SK-N-SH (cell line): ENCODE measurements at regions not wholly inside any gene's neighbourhood (a gene's known extent, or its start where the extent isn't known, plus 50 kb on each side); places are given as distances from the start of the nearest gene placed in this dataset.

Experiments
- CTCF ChIA-PET: fragments of 300-600, 350-600 bp; formaldehyde crosslinking; extraction: SDS; loops from one replicate; lab custom pipeline; 2021; lab: Yijun Ruan, JAX
- POLR2A ChIA-PET: fragments of 350-600 bp; sonication (Branson Sonifier 250); formaldehyde crosslinking; extraction: SDS; loops from one replicate; lab custom pipeline; 2020; ENCODE audit warnings: antibody characterized with exemption, inconsistent platforms; lab: Yijun Ruan, JAX
- DNase-seq: peaks from one replicate; pipeline ENCODE4 v3.0.0; 2012
- H2AFZ ChIP-seq: fragments of 200-600 bp; sonication (generic); 2 replicates; pipeline ENCODE4 v1.8.1; 2016; ENCODE audit warnings: antibody characterized with exemption, mild to moderate bottlenecking, low read depth
- H3F3A ChIP-seq: fragments of 200-600 bp; sonication (generic); replicated peaks from 2 replicates; pipeline ENCODE3; 2016; ENCODE audit warnings: antibody characterized with exemption, mild to moderate bottlenecking; ENCODE audit not compliant: insufficient read depth
- H3K27ac ChIP-seq, 2 experiments: fragments of 200-500 bp in 1 of 2; fragments of 200-600 bp in 1 of 2; sonication (Bioruptor generic) in 1 of 2; sonication (generic), shearing (Covaris generic) in 1 of 2; 2 replicates each; pipeline versions ENCODE4 v1.5.1 to v1.6.1; 2014 to 2016; ENCODE audit warnings: low read depth in 2 of 2, inconsistent platforms in 1 of 2, low read length in 1 of 2, mild to moderate bottlenecking in 1 of 2, mixed read lengths in 1 of 2
- H3K27me3 ChIP-seq: fragments of 200-600 bp; sonication (generic), shearing (Covaris generic); 2 replicates; pipeline ENCODE4 v1.6.1; 2016; ENCODE audit warnings: mixed run types; ENCODE audit not compliant: insufficient read depth
- H3K36me3 ChIP-seq, 2 experiments: fragments of 200-500 bp in 1 of 2; fragments of 200-600 bp in 1 of 2; sonication (Bioruptor generic) in 1 of 2; sonication (generic) in 1 of 2; replicated peaks in 1 of 2; 2 replicates each; pipeline versions ENCODE3 to v1.5.1; 2014 to 2016; ENCODE audit warnings: low read length in 1 of 2, mild to moderate bottlenecking in 1 of 2; ENCODE audit not compliant: insufficient read depth in 2 of 2, control insufficient read depth in 1 of 2
- H3K4me1 ChIP-seq, 2 experiments: fragments of 200-500 bp in 1 of 2; fragments of 200-600 bp in 1 of 2; sonication (Bioruptor generic) in 1 of 2; sonication (generic), shearing (Covaris generic) in 1 of 2; 2 replicates each; pipeline versions ENCODE4 v1.5.1 to v1.6.1; 2014 to 2016; ENCODE audit warnings: low read depth in 1 of 2, low read length in 1 of 2, mixed run types in 1 of 2; ENCODE audit not compliant: insufficient read depth in 2 of 2, control insufficient read depth in 1 of 2
- H3K4me2 ChIP-seq: fragments of 200-600 bp; sonication (generic), shearing (Covaris generic); 2 replicates; pipeline ENCODE4 v1.6.1; 2017; ENCODE audit warnings: mixed run types
- H3K4me3 ChIP-seq, 2 experiments: fragments of 200-500 bp in 1 of 2; fragments of 200-600 bp in 1 of 2; sonication (Bioruptor generic) in 1 of 2; sonication (generic), shearing (Covaris generic) in 1 of 2; 2 replicates each; pipeline versions ENCODE4 v1.5.1 to v1.8.1; 2014 to 2016; ENCODE audit warnings: low read depth in 2 of 2, inconsistent platforms in 1 of 2, low read length in 1 of 2, mild to moderate bottlenecking in 1 of 2, mixed read lengths in 1 of 2, moderate library complexity in 1 of 2
- H3K79me2 ChIP-seq: fragments of 200-600 bp; sonication (generic); 2 replicates; pipeline ENCODE4 v1.8.1; 2017; ENCODE audit warnings: mild to moderate bottlenecking; ENCODE audit not compliant: insufficient read depth
- H3K9ac ChIP-seq: fragments of 200-600 bp; sonication (generic); 2 replicates; pipeline ENCODE4 v1.6.1; 2017; ENCODE audit warnings: mixed run types
- H3K9me2 ChIP-seq: fragments of 200-600 bp; sonication (generic); 2 replicates; pipeline ENCODE4 v1.6.1; 2017; ENCODE audit warnings: mixed run types
- H3K9me3 ChIP-seq: fragments of 200-600 bp; sonication (generic); 2 replicates; pipeline ENCODE4 v1.6.1; 2017; ENCODE audit warnings: mixed run types, mild to moderate bottlenecking, moderate library complexity
- H4K20me1 ChIP-seq: fragments of 200-600 bp; sonication (generic); 2 replicates; pipeline ENCODE4 v1.6.1; 2017; ENCODE audit warnings: mild to moderate bottlenecking, mixed run types; ENCODE audit not compliant: insufficient read depth
- CHD2 ChIP-seq: fragments of 150-350 bp; IDR thresholded peaks from 2 replicates; pipeline ENCODE4 v1.6.1; 2018; ENCODE audit warnings: low read length; ENCODE audit not compliant: partially characterized antibody
- EP300 ChIP-seq, 2 experiments: IDR thresholded peaks; 2 replicates each; pipeline versions ENCODE4 v1.4.0 to v1.6.1; 2012; ENCODE audit warnings: borderline replicate concordance in 1 of 2, low read depth in 1 of 2, low read length in 1 of 2
- EZH2phosphoT487 ChIP-seq: fragments of 200-600 bp; sonication (generic); IDR thresholded peaks from 2 replicates; pipeline ENCODE4 v1.6.1; 2017; ENCODE audit warnings: low read depth, mixed run types, mild to moderate bottlenecking, antibody characterized with exemption, moderate library complexity, borderline replicate concordance
- FOSL2 ChIP-seq: IDR thresholded peaks from 2 replicates; pipeline ENCODE4 v1.4.0; 2012; ENCODE audit warnings: low read depth, mild to moderate bottlenecking, moderate library complexity, borderline replicate concordance
- FOXJ3 ChIP-seq: sonication (generic); formaldehyde crosslinking; IDR thresholded peaks from 2 replicates; pipeline ENCODE4 v1.5.1; 2020; ENCODE audit warnings: mild to moderate bottlenecking, missing genetic modification reagents
- GABPA ChIP-seq: IDR thresholded peaks from 2 replicates; pipeline ENCODE4 v1.4.0; 2012; ENCODE audit warnings: low read depth, mild to moderate bottlenecking
- GATA2 ChIP-seq: sonication (generic); formaldehyde crosslinking; IDR thresholded peaks from 2 replicates; pipeline ENCODE4 v1.5.0; 2020; ENCODE audit warnings: mild to moderate bottlenecking, missing genetic modification reagents
- JUND ChIP-seq: IDR thresholded peaks from 2 replicates; pipeline ENCODE4 v1.4.0; 2012
- NRF1 ChIP-seq: IDR thresholded peaks from 2 replicates; pipeline ENCODE4 v1.6.1; 2012; ENCODE audit warnings: low read depth, mild to moderate bottlenecking, low read length
- POLR2AphosphoS5 ChIP-seq: IDR thresholded peaks from 2 replicates; pipeline ENCODE4 v1.6.1; 2012; ENCODE audit warnings: low read depth, low read length
- RAD21 ChIP-seq: IDR thresholded peaks from 2 replicates; pipeline ENCODE4 v1.6.1; 2012; ENCODE audit warnings: mild to moderate bottlenecking, low read length
- RCOR1 ChIP-seq: fragments of 150-350 bp; IDR thresholded peaks from 2 replicates; pipeline ENCODE4 v1.6.1; 2017; ENCODE audit warnings: antibody characterized with exemption, low read length
- SMC3 ChIP-seq: IDR thresholded peaks from 2 replicates; pipeline ENCODE4 v1.6.1; 2012; ENCODE audit warnings: low read depth, low read length, improper control_type of control experiment
- TAF1 ChIP-seq: IDR thresholded peaks from 2 replicates; pipeline ENCODE4 v1.6.1; 2012; ENCODE audit warnings: low read depth, mild to moderate bottlenecking, low read length, moderate library complexity, borderline replicate concordance
- TEAD4 ChIP-seq: IDR thresholded peaks from 2 replicates; pipeline ENCODE4 v1.4.0; 2012; ENCODE audit warnings: mild to moderate bottlenecking, borderline replicate concordance; ENCODE audit not compliant: insufficient read depth
- WGBS: methylation state at CpG from one replicate; pipeline ENCODE4 v1.1.6; 2017; ENCODE audit warnings: low lambda C conversion rate; 5-methylcytosine and 5-hydroxymethylcytosine counted together
- TF ChIP-seq, protein P1 (sequence below): IDR thresholded peaks from 2 replicates; pipeline ENCODE4 v1.4.0; 2012; ENCODE audit warnings: low read depth, borderline replicate concordance
- TF ChIP-seq, protein P2 (sequence below): fragments of 200-600 bp; sonication (generic); IDR thresholded peaks from 2 replicates; pipeline ENCODE4 v1.6.1; 2017; ENCODE audit warnings: antibody characterized with exemption, mild to moderate bottlenecking, moderate library complexity
- TF ChIP-seq, protein P3 (sequence below): IDR thresholded peaks from 2 replicates; pipeline ENCODE4 v1.4.0; 2012; ENCODE audit warnings: low read depth, borderline replicate concordance
- TF ChIP-seq, protein P4 (sequence below): IDR thresholded peaks from 2 replicates; pipeline ENCODE4; 2012
- TF ChIP-seq, protein P5 (sequence below): IDR thresholded peaks from 2 replicates; pipeline ENCODE4 v1.4.0; 2012; ENCODE audit warnings: low read depth

DNA sequence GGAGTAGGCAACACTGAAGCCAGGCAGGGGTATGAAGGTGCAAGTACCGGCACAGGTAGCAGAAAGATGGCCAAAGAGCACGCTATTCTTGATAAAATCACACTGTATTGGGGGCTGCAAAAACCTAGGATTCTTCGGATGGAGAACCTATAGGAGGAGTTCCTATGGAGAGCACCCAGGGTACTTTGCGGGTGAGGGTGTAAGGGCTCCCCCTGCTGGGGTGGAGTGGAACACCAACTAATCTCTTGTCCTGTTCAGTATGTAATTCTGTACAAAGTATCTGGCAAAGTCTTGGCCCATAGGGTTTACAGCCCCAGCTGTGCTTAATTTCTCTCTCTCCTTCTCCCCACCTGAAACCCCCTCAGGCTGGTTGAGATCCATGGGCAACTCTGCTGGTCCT lies 393.1 kb upstream of the ASIC2 start:
- H3K4me2 ChIP-seq = no peak overlapping the region
- no peaks in the 10 kb centered on the region for H3K79me2 ChIP-seq
- ChIA-PET POLR2A (no interaction called here), CTCF (interaction anchor here (0.6 to 5.7 kb wide), 6 partner anchors 11 to 611 kb away, joined by 3 to 49 read pairs (median 4); no protein-coding TSS in a partner anchor)
- no peak overlapping the region for H3K4me3 ChIP-seq
- WGBS = 73% methylated on average over 2 of the region's 4 CpGs
- no peaks in the 10 kb centered on the region for H3K9me2 ChIP-seq
- no peaks in the 10 kb centered on the region for H3F3A ChIP-seq
- no peaks in the 10 kb centered on the region; a peak in 2 of 4 replicates for H3K4me1 ChIP-seq
- H3K9me3 ChIP-seq = no peaks in the 10 kb centered on the region
- no peak overlapping the region for H3K27ac ChIP-seq
- H3K9ac ChIP-seq = no peak overlapping the region
- peak; percentile 32 for DNase-seq
- no peaks in the 10 kb centered on the region for H3K27me3 ChIP-seq
- no peak overlapping the region for H2AFZ ChIP-seq
- TF ChIP-seq EZH2phosphoT487 = no peak
- no peak for TF ChIP-seq TAF1
- TF ChIP-seq, protein P1, sequence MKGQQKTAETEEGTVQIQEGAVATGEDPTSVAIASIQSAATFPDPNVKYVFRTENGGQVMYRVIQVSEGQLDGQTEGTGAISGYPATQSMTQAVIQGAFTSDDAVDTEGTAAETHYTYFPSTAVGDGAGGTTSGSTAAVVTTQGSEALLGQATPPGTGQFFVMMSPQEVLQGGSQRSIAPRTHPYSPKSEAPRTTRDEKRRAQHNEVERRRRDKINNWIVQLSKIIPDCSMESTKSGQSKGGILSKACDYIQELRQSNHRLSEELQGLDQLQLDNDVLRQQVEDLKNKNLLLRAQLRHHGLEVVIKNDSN = no peak
- TF ChIP-seq, protein P2, sequence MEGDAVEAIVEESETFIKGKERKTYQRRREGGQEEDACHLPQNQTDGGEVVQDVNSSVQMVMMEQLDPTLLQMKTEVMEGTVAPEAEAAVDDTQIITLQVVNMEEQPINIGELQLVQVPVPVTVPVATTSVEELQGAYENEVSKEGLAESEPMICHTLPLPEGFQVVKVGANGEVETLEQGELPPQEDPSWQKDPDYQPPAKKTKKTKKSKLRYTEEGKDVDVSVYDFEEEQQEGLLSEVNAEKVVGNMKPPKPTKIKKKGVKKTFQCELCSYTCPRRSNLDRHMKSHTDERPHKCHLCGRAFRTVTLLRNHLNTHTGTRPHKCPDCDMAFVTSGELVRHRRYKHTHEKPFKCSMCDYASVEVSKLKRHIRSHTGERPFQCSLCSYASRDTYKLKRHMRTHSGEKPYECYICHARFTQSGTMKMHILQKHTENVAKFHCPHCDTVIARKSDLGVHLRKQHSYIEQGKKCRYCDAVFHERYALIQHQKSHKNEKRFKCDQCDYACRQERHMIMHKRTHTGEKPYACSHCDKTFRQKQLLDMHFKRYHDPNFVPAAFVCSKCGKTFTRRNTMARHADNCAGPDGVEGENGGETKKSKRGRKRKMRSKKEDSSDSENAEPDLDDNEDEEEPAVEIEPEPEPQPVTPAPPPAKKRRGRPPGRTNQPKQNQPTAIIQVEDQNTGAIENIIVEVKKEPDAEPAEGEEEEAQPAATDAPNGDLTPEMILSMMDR = peak; percentile 55
- TF ChIP-seq NRF1 = no peak
- no peak for TF ChIP-seq CHD2
- H4K20me1 ChIP-seq = no peaks in the 10 kb centered on the region
- no peaks in the 10 kb centered on the region for H3K36me3 ChIP-seq

DNA sequence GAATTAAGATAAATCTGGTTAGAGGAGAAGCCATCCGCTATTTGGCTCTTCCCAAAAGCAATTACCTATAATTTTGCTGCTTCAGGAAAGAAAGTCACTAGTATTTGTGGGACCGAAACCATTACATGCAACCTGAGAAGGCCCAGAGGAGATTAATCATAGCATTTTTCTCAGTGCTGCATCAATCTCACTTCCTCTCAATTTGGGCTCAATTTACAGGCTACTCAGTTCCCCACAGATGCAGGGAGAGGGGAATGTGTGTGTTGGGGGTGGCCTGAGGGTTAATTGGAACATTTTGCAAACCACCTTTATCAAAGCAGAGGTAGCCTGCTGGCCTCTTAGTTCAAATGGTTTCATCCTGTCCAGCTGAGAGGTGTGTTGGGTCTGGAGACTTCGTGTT lies 394.7 kb upstream of the ASIC2 start:
- H3K4me1 ChIP-seq = no peaks in the 10 kb centered on the region; a peak in 1 of 4 replicates
- no peaks in the 10 kb centered on the region for H3K79me2 ChIP-seq
- no peak overlapping the region for H3K9ac ChIP-seq
- WGBS = 29% methylated on average over 3 of the region's 3 CpGs
- H3K27me3 ChIP-seq = no peaks in the 10 kb centered on the region
- H3K9me3 ChIP-seq = no peaks in the 10 kb centered on the region
- ChIA-PET POLR2A (no interaction called here), CTCF (interaction anchor here (1.2 to 5.7 kb wide), 3 partner anchors 13 to 63 kb away, joined by 4 to 49 read pairs (median 4); no protein-coding TSS in a partner anchor)
- no peak overlapping the region for H2AFZ ChIP-seq
- H3K27ac ChIP-seq = peak overlapping the region in 1 of 2 experiments; percentile 22; a peak in 1 of 4 replicates
- H3K36me3 ChIP-seq = no peaks in the 10 kb centered on the region
- H3K4me2 ChIP-seq = no peak overlapping the region
- no peaks in the 10 kb centered on the region for H3F3A ChIP-seq
- no peaks in the 10 kb centered on the region for H3K9me2 ChIP-seq
- H3K4me3 ChIP-seq = no peak overlapping the region
- DNase-seq = no peak
- no peaks in the 10 kb centered on the region for H4K20me1 ChIP-seq
- TF ChIP-seq GABPA = no peak
- TF ChIP-seq, protein P3, sequence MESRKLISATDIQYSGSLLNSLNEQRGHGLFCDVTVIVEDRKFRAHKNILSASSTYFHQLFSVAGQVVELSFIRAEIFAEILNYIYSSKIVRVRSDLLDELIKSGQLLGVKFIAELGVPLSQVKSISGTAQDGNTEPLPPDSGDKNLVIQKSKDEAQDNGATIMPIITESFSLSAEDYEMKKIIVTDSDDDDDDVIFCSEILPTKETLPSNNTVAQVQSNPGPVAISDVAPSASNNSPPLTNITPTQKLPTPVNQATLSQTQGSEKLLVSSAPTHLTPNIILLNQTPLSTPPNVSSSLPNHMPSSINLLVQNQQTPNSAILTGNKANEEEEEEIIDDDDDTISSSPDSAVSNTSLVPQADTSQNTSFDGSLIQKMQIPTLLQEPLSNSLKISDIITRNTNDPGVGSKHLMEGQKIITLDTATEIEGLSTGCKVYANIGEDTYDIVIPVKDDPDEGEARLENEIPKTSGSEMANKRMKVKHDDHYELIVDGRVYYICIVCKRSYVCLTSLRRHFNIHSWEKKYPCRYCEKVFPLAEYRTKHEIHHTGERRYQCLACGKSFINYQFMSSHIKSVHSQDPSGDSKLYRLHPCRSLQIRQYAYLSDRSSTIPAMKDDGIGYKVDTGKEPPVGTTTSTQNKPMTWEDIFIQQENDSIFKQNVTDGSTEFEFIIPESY = no peak
- no peak for TF ChIP-seq RCOR1
- no peak for TF ChIP-seq JUND
- no peak for TF ChIP-seq EP300 (IDR thresholded peaks at IDR 0.05; ENCODE audit: borderline replicate concordance in 1 of 2, low read depth in 1 of 2, low read length in 1 of 2)
- TF ChIP-seq, protein P2 = no peak
- TF ChIP-seq CHD2 = no peak
- TF ChIP-seq RAD21 = no peak
- TF ChIP-seq GATA2 (CRISPR knock-in tag) = no peak
- TF ChIP-seq, protein P4, sequence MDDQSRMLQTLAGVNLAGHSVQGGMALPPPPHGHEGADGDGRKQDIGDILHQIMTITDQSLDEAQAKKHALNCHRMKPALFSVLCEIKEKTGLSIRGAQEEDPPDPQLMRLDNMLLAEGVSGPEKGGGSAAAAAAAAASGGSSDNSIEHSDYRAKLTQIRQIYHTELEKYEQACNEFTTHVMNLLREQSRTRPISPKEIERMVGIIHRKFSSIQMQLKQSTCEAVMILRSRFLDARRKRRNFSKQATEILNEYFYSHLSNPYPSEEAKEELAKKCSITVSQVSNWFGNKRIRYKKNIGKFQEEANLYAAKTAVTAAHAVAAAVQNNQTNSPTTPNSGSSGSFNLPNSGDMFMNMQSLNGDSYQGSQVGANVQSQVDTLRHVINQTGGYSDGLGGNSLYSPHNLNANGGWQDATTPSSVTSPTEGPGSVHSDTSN = no peak
- no peak for TF ChIP-seq TEAD4
- TF ChIP-seq FOSL2 = no peak
- TF ChIP-seq POLR2AphosphoS5 = no peak
- TF ChIP-seq, protein P5, sequence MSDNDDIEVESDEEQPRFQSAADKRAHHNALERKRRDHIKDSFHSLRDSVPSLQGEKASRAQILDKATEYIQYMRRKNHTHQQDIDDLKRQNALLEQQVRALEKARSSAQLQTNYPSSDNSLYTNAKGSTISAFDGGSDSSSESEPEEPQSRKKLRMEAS = no peak
- no peak for TF ChIP-seq NRF1
- no peak for TF ChIP-seq FOXJ3 (CRISPR knock-in tag)
- no peak for TF ChIP-seq SMC3
